Gastroesophageal sphincter (tissue), 3 donors: ENCODE measurements at regions not wholly inside any gene's neighbourhood (a gene's known extent, or its start where the extent isn't known, plus 50 kb on each side); places are given as distances from the start of the nearest gene placed in this dataset.

Experiments
- POLR2AphosphoS5 ChIP-seq: sonication (generic); formaldehyde crosslinking; IDR thresholded peaks from one replicate; pipeline ENCODE4 v1.6.1; 2017; ENCODE audit warnings: antibody characterized with exemption
- TF ChIP-seq, protein P1 (sequence below), 4 experiments: fragments of 200-600 bp in 2 of 4; fragments of 450-650 bp in 2 of 4; sonication (generic) in 1 of 4; IDR thresholded peaks; one replicate each; pipeline ENCODE4 v1.5.1; 2017 to 2019; ENCODE audit warnings: antibody characterized with exemption in 4 of 4, mild to moderate bottlenecking in 2 of 4, moderate library complexity in 2 of 4

DNA sequence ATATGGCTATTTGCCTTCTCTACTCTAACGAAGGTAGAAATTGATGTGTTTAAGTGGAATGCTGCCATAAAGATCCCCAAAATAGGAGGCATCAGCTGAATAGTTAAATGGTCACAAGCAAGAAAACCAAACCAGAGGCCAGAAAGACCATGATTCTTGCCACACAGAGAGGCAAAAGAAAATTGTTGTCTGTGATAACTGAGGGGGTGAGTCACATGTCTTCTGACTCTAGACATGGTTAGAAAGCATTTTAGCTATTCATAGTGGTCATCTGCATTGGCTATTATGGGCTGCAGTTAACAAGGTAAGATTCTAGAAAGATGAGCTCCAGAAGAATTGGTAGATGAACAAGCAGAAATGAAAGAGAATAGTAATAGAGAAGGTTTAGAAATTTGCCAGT lies 361.4 kb upstream of the NPSR1 start:
- TF ChIP-seq, protein P1, sequence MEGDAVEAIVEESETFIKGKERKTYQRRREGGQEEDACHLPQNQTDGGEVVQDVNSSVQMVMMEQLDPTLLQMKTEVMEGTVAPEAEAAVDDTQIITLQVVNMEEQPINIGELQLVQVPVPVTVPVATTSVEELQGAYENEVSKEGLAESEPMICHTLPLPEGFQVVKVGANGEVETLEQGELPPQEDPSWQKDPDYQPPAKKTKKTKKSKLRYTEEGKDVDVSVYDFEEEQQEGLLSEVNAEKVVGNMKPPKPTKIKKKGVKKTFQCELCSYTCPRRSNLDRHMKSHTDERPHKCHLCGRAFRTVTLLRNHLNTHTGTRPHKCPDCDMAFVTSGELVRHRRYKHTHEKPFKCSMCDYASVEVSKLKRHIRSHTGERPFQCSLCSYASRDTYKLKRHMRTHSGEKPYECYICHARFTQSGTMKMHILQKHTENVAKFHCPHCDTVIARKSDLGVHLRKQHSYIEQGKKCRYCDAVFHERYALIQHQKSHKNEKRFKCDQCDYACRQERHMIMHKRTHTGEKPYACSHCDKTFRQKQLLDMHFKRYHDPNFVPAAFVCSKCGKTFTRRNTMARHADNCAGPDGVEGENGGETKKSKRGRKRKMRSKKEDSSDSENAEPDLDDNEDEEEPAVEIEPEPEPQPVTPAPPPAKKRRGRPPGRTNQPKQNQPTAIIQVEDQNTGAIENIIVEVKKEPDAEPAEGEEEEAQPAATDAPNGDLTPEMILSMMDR (IDR thresholded peaks at IDR 0.05) = no peak
- no peak for TF ChIP-seq POLR2AphosphoS5
